GM21576 (cell line): ENCODE measurements at regions not wholly inside any gene's neighbourhood (a gene's known extent, or its start where the extent isn't known, plus 50 kb on each side); places are given as distances from the start of the nearest gene placed in this dataset.

Experiments
- ATAC-seq: cut with Tn5 transposase; IDR thresholded peaks from one replicate; pipeline ENCODE4 v1.9.1; 2021; ENCODE audit warnings: mild to moderate bottlenecking, moderate library complexity; ENCODE audit not compliant: unreplicated experiment

- no peak for ATAC-seq
Measured at GRCh38 chr5:56561455-56561854, 253.9 kb upstream of the MAP3K1 start.

- no peak for ATAC-seq
Measured at GRCh38 chr5:56558131-56558745, 257.1 kb upstream of the MAP3K1 start.

GRCh38 chr5:56557198-56557597 lies 258.2 kb upstream of the MAP3K1 start:
- ATAC-seq = no peak

GRCh38 chr5:56552612-56553268 lies 262.6 kb upstream of the MAP3K1 start:
- ATAC-seq = no peak

GRCh38 chr5:56550227-56550626 lies 265.1 kb upstream of the MAP3K1 start:
- ATAC-seq = no peak

- ATAC-seq = no peak
Measured at GRCh38 chr5:56549096-56549886, 266.1 kb upstream of the MAP3K1 start.

- no peak for ATAC-seq
Measured at GRCh38 chr5:56545016-56545415, 270.3 kb upstream of the MAP3K1 start.

GRCh38 chr5:56543441-56544388 lies 271.6 kb upstream of the MAP3K1 start:
- ATAC-seq = no peak

- ATAC-seq = no peak
Measured at GRCh38 chr5:56540266-56540665, 275.1 kb upstream of the MAP3K1 start.

- no peak for ATAC-seq
Measured at GRCh38 chr5:56538580-56538979, 276.8 kb upstream of the MAP3K1 start.

- ATAC-seq = no peak
Measured at GRCh38 chr5:56535347-56535746, 280.0 kb upstream of the MAP3K1 start.

GRCh38 chr5:56534102-56534829 lies 281.1 kb upstream of the MAP3K1 start:
- ATAC-seq = no peak

GRCh38 chr5:56532466-56532865 lies 282.9 kb upstream of the MAP3K1 start:
- no peak for ATAC-seq

- ATAC-seq = no peak
Measured at GRCh38 chr5:56530626-56531138, 284.7 kb upstream of the MAP3K1 start.

- ATAC-seq = no peak
Measured at GRCh38 chr5:56529666-56530430, 285.5 kb upstream of the MAP3K1 start.

- ATAC-seq = no peak
Measured at GRCh38 chr5:56527174-56527573, 288.2 kb upstream of the MAP3K1 start.

GRCh38 chr5:56525113-56525512 lies 290.2 kb upstream of the MAP3K1 start:
- no peak for ATAC-seq

- no peak for ATAC-seq
Measured at GRCh38 chr5:56523790-56524575, 290.9 kb upstream of the ANKRD55 start.

- ATAC-seq = no peak
Measured at GRCh38 chr5:56522960-56523359, 289.8 kb upstream of the ANKRD55 start.
